ENCODE measurements at regions not wholly inside any gene's neighbourhood (a gene's known extent, or its start where the extent isn't known, plus 50 kb on each side); places are given as distances from the start of the nearest gene placed in this dataset.

DNA sequence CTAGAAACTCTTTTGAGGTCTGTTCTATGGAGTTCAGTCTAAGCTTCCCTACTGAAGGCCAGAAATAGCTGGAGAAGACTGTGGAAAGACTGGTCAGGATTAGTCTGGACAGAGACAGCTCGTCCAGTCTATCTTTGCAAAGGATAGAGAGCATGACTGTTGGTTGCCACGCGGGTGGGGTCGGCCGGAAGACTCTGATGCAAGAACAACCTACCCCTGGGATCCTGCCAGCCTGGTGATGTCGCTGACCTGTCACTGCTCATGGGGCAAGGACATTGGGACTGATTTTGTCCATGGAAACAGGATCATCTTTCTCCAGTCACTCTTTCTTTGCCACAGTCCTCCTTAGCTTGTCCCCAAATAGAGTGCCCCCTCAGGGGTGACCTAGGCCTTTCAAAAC, 337.6 kb upstream of the NPSR1 start:
- no peak overlapping the region for H3K27ac Mint-ChIP-seq (ENCODE audit: unreplicated experiment)
- no peaks in the 10 kb centered on the region for H3K9me3 Mint-ChIP-seq (ENCODE audit: unreplicated experiment)
- TF ChIP-seq, protein P1, sequence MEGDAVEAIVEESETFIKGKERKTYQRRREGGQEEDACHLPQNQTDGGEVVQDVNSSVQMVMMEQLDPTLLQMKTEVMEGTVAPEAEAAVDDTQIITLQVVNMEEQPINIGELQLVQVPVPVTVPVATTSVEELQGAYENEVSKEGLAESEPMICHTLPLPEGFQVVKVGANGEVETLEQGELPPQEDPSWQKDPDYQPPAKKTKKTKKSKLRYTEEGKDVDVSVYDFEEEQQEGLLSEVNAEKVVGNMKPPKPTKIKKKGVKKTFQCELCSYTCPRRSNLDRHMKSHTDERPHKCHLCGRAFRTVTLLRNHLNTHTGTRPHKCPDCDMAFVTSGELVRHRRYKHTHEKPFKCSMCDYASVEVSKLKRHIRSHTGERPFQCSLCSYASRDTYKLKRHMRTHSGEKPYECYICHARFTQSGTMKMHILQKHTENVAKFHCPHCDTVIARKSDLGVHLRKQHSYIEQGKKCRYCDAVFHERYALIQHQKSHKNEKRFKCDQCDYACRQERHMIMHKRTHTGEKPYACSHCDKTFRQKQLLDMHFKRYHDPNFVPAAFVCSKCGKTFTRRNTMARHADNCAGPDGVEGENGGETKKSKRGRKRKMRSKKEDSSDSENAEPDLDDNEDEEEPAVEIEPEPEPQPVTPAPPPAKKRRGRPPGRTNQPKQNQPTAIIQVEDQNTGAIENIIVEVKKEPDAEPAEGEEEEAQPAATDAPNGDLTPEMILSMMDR (IDR thresholded peaks at IDR 0.05; ENCODE audit: unreplicated experiment): no peak
- H3K36me3 Mint-ChIP-seq (ENCODE audit: low read depth, unreplicated experiment): no peaks in the 10 kb centered on the region
- H3K4me3 Mint-ChIP-seq (ENCODE audit: unreplicated experiment): no peak overlapping the region
- no peaks in the 10 kb centered on the region for H3K4me1 Mint-ChIP-seq (ENCODE audit: unreplicated experiment)
- no peaks in the 10 kb centered on the region for H3K27me3 Mint-ChIP-seq (ENCODE audit: unreplicated experiment)
- DNase-seq (ENCODE audit: low spot score): no peak

DNA sequence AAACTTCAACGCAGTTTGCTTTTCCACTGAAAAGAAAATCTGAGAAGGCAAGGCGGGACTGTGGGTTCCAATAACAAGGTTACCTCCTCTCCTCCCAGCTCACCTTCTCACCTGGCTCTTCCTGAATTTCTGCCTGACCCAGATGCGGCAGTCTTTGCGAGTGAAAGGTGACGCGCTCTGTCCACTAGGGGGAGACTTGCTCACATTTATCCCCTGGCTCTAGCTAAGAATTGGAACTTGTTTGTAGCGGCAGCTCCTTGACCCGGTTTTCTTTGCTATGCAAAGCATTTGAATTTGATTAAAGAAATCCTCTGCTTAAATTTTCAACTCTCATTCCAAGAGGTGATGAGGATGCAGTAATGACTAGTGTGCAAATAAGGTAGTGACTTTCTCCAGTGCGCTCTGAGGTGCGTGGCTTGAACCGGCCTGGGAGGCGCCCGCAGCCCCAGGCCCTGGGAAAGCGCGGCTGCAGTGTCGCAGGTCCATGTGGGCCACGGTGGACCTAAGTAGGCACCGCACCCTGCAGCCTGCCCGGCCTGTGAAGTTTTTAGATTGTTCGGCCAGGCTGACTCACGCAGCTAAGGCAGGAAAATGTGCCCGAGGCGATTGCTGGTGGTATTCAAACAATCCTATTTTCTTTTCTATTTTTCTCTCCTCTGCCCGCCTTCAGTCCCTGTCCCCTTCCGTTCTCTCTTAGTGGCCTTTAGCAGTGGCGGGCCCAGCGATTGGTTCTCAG, 336.9 kb upstream of the NPSR1 start:
- no peak overlapping the region for H3K27ac Mint-ChIP-seq (ENCODE audit: unreplicated experiment)
- peak; percentile 60 for DNase-seq (ENCODE audit: low spot score)
- no peaks in the 10 kb centered on the region for H3K4me1 Mint-ChIP-seq (ENCODE audit: unreplicated experiment)
- TF ChIP-seq, protein P1 (IDR thresholded peaks at IDR 0.05; ENCODE audit: unreplicated experiment): peak; percentile 87
- H3K27me3 Mint-ChIP-seq (ENCODE audit: unreplicated experiment): no peaks in the 10 kb centered on the region
- no peaks in the 10 kb centered on the region for H3K36me3 Mint-ChIP-seq (ENCODE audit: low read depth, unreplicated experiment)
- no peak overlapping the region for H3K4me3 Mint-ChIP-seq (ENCODE audit: unreplicated experiment)
- no peaks in the 10 kb centered on the region for H3K9me3 Mint-ChIP-seq (ENCODE audit: unreplicated experiment)

DNA sequence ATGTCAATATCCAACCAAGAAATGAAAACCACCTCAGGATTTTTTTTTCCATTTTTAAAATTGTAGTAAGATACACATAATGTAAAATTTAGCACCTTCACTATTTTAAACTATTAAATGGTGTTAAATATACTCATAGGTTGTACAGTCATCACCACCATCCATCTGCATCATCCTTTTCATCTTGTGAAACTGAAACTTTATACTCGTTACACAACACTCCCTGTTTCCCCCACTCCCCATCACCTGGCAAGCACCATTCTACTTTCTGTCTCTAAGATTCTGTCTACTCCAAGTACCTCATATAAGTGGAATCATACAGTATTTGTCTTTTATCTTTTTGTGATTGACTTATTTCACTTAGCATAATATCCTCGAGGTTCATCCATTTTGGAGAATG, 335.2 kb upstream of the NPSR1 start:
- Mint-ChIP-seq H3K27me3 (ENCODE audit: unreplicated experiment) (no peaks in the 10 kb centered on the region), H3K9me3 (ENCODE audit: unreplicated experiment) (no peaks in the 10 kb centered on the region), H3K4me3 (ENCODE audit: unreplicated experiment) (no peak overlapping the region), H3K4me1 (ENCODE audit: unreplicated experiment) (no peaks in the 10 kb centered on the region), H3K27ac (ENCODE audit: unreplicated experiment) (no peak overlapping the region), H3K36me3 (ENCODE audit: low read depth, unreplicated experiment) (no peaks in the 10 kb centered on the region)
- no peak for DNase-seq (ENCODE audit: low spot score)
- TF ChIP-seq, protein P1 (IDR thresholded peaks at IDR 0.05; ENCODE audit: unreplicated experiment): no peak

DNA sequence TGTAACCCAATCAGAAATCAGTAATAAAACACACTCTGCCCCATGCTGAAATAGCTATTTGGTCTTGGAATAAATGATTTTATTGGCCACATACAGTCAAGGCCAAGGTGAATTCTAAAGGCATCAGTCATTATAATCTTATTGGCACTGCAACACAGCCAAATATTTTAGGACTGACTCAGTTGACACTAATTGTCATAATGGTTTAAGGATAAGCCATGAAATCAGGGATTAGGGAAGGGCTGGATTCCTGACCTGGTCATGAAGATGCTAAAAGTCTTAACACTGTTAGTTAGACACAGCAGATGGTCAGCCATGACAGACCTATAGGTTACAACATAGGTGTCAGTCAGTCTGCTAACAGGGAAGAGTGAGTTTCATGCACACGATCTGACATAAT, 330.3 kb upstream of the NPSR1 start:
- no peaks in the 10 kb centered on the region for H3K9me3 Mint-ChIP-seq (ENCODE audit: unreplicated experiment)
- H3K36me3 Mint-ChIP-seq (ENCODE audit: low read depth, unreplicated experiment): no peaks in the 10 kb centered on the region
- H3K4me3 Mint-ChIP-seq (ENCODE audit: unreplicated experiment): no peak overlapping the region
- H3K27me3 Mint-ChIP-seq (ENCODE audit: unreplicated experiment): no peaks in the 10 kb centered on the region
- DNase-seq (ENCODE audit: low spot score): no peak
- TF ChIP-seq, protein P1 (IDR thresholded peaks at IDR 0.05; ENCODE audit: unreplicated experiment): no peak
- no peak overlapping the region for H3K27ac Mint-ChIP-seq (ENCODE audit: unreplicated experiment)
- H3K4me1 Mint-ChIP-seq (ENCODE audit: unreplicated experiment): no peaks in the 10 kb centered on the region

DNA sequence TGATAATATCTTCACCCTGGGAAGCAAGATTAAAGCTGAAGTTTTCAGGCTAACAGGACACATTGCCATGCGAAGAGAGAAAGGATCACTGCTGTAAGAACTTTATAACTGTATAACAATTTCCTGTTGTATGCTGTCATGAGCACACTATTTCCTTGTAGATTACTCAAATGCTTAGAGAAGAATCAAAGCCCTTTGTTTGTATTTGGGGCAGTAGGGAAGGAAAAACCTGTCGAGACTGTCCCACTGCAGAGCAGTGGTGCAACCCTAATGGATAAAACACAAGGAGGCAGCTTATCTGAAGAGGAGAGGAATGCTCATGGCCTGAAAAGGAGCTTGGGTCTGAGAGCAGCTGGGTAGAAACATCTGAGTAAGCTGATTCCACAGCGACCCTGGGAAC, 327.7 kb upstream of the NPSR1 start:
- no peak for DNase-seq (ENCODE audit: low spot score)
- no peaks in the 10 kb centered on the region for H3K36me3 Mint-ChIP-seq (ENCODE audit: low read depth, unreplicated experiment)
- no peaks in the 10 kb centered on the region for H3K9me3 Mint-ChIP-seq (ENCODE audit: unreplicated experiment)
- H3K4me1 Mint-ChIP-seq (ENCODE audit: unreplicated experiment): no peaks in the 10 kb centered on the region
- TF ChIP-seq, protein P1 (IDR thresholded peaks at IDR 0.05; ENCODE audit: unreplicated experiment): no peak
- no peak overlapping the region for H3K27ac Mint-ChIP-seq (ENCODE audit: unreplicated experiment)
- H3K4me3 Mint-ChIP-seq (ENCODE audit: unreplicated experiment): no peak overlapping the region
- H3K27me3 Mint-ChIP-seq (ENCODE audit: unreplicated experiment): no peaks in the 10 kb centered on the region

Data from endothelial cell (in vitro differentiated cells).